Prostate gland (tissue), 2 donors: ENCODE measurements at regions not wholly inside any gene's neighbourhood (a gene's known extent, or its start where the extent isn't known, plus 50 kb on each side); places are given as distances from the start of the nearest gene placed in this dataset.

Experiments
- CTCF ChIP-seq, 4 experiments: fragments of 200-600 bp in 2 of 4; fragments of 450-650 bp in 2 of 4; sonication (generic) in 2 of 4; IDR thresholded peaks; 1 replicate in 3 of 4; 2 replicates in 1 of 4; pipeline ENCODE4 v1.5.1; 2016 to 2019; ENCODE audit warnings: antibody characterized with exemption in 4 of 4, mild to moderate bottlenecking in 2 of 4, moderate library complexity in 2 of 4
- POLR2A ChIP-seq: fragments of 450-650 bp; IDR thresholded peaks from one replicate; pipeline ENCODE4 v1.6.1; 2016; ENCODE audit warnings: antibody characterized with exemption, mild to moderate bottlenecking
- POLR2AphosphoS5 ChIP-seq: sonication (generic); formaldehyde crosslinking; IDR thresholded peaks from one replicate; pipeline ENCODE4 v1.6.1; 2017; ENCODE audit warnings: antibody characterized with exemption

DNA sequence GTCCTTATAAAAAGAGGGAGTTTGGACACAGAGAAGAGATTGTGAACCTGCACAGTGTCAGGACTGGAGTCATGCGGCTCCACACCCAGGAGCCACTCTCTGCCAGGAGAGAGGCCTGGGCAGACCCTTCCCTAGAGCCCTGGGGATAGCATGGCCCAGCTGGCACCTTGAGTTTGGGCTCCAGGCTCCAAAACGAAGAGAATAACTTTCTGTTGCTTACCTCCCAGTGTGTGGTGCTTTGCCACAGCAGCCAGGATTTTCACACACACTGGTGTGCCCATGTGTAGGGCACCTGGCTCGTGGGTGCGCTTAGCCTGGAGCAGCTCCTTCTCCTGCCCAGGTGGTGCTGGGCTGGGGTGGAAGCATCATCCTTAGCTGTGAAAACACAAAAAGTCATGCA, 344.3 kb downstream of the TEX29 start:
- TF ChIP-seq CTCF (IDR thresholded peaks at IDR 0.05) = no peak
- no peak for TF ChIP-seq POLR2A
- TF ChIP-seq POLR2AphosphoS5 = no peak
